CD4-positive, alpha-beta memory T cell (primary cell): ENCODE measurements at regions not wholly inside any gene's neighbourhood (a gene's known extent, or its start where the extent isn't known, plus 50 kb on each side); places are given as distances from the start of the nearest gene placed in this dataset.

Source experiments
- CTCF ChIA-PET: fragments of 350-600 bp; sonication (Branson Sonifier 250); formaldehyde crosslinking; loops from one replicate; lab custom pipeline; 2021; ENCODE audit warnings: inconsistent platforms; ENCODE audit not compliant: partially characterized antibody; lab: Charles Lee
- POLR2A ChIA-PET: fragments of 350-600 bp; sonication (Branson Sonifier 250); formaldehyde crosslinking; loops from one replicate; lab custom pipeline; 2021; ENCODE audit not compliant: partially characterized antibody; lab: Charles Lee
- DNase-seq, 5 donors: peaks; one replicate each; pipeline versions ENCODE4 v3.0.0 to v3.0.0-alpha.2; 2020 to 2022; ENCODE audit warnings: mixed read lengths in 1 of 5
- H3K27ac ChIP-seq: one replicate; pipeline ENCODE4 v1.7.0; 2013; ENCODE audit warnings: low read depth, low read length
- H3K27me3 ChIP-seq: 2 replicates; pipeline ENCODE4 v1.7.0; 2013; ENCODE audit warnings: mild to moderate bottlenecking, low read length, moderate library complexity; ENCODE audit not compliant: insufficient read depth
- H3K36me3 ChIP-seq: 2 replicates; pipeline ENCODE4 v1.7.0; 2013; ENCODE audit warnings: mild to moderate bottlenecking, low read length, moderate library complexity; ENCODE audit not compliant: insufficient read depth
- H3K4me1 ChIP-seq: 2 replicates; pipeline ENCODE4 v1.7.0; 2013; ENCODE audit warnings: mild to moderate bottlenecking, low read length, moderate library complexity; ENCODE audit not compliant: insufficient read depth
- H3K4me3 ChIP-seq, 2 donors: one replicate each; pipeline ENCODE4 v1.7.0; 2013; ENCODE audit warnings: low read length in 2 of 2, mild to moderate bottlenecking in 1 of 2
- H3K9me3 ChIP-seq, 2 donors: one replicate each; pipeline ENCODE4 v1.7.0; 2013; ENCODE audit warnings: low read length in 2 of 2, control low read depth in 1 of 2; ENCODE audit not compliant: control insufficient read depth in 1 of 2
- H3K27ac Mint-ChIP-seq, 7 donors: one replicate each; pipeline ENCODE4 v1.8.0; 2020 to 2021; ENCODE audit warnings: mixed read lengths in 7 of 7, mild to moderate bottlenecking in 6 of 7, inconsistent platforms in 3 of 7, moderate library complexity in 3 of 7
- H3K27me3 Mint-ChIP-seq, 2 donors: one replicate each; pipeline ENCODE4 v1.8.0; 2020 to 2021; ENCODE audit warnings: mixed read lengths in 2 of 2
- H3K36me3 Mint-ChIP-seq, 2 donors: one replicate each; pipeline ENCODE4 v1.8.0; 2020 to 2021; ENCODE audit warnings: mixed read lengths in 2 of 2, inconsistent platforms in 1 of 2, mild to moderate bottlenecking in 1 of 2
- H3K4me1 Mint-ChIP-seq, 4 donors: one replicate each; pipeline ENCODE4 v1.8.0; 2020 to 2021; ENCODE audit warnings: mixed read lengths in 4 of 4, mild to moderate bottlenecking in 1 of 4
- H3K4me3 Mint-ChIP-seq, 8 donors: one replicate each; pipeline ENCODE4 v1.8.0; 2020 to 2021; ENCODE audit warnings: mixed read lengths in 8 of 8, mild to moderate bottlenecking in 7 of 8, moderate library complexity in 6 of 8, inconsistent platforms in 3 of 8
- H3K9me3 Mint-ChIP-seq, 8 donors: one replicate each; pipeline ENCODE4 v1.8.0; 2020 to 2021; ENCODE audit warnings: mixed read lengths in 8 of 8, mild to moderate bottlenecking in 5 of 8, inconsistent platforms in 3 of 8, moderate library complexity in 1 of 8
- intact Hi-C: fragments of 100-400 bp; cut with micrococcal nuclease; formaldehyde crosslinking; loops from one replicate; pipeline ENCODE4 v1.15.1; 2023

DNA sequence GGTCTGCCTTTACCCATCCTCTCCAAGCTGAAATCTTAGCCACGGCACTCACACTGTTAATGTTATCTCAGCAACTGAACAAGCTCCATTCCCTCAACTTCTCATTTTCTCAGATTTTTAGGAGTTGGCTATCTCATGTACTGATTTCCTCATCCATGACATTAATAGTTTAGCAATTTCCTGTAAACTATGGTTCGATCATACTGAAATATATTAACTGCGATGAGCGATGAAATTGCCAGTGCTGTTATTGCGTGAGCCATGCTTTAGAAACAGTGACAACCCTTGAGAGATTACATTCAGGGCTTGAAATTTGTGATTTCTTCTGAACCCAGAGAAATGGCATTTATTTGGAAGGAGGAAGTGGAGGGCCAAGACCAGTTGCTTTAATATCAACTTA, 223.7 kb downstream of the GPAT3 start:
- H3K27me3 ChIP-seq: no peaks in the 10 kb centered on the region
- Mint-ChIP-seq H3K36me3 (no peaks in the 10 kb centered on the region), H3K4me3 (no peak overlapping the region), H3K9me3 (peaks cover 0 to 3% (median 0%) of the 10 kb centered on the region in 8 donors), H3K27me3 (peaks cover 0 to 1% of the 10 kb centered on the region in 2 donors), H3K27ac (no peak overlapping the region), H3K4me1 (no peaks in the 10 kb centered on the region)
- H3K4me3 ChIP-seq: no peak overlapping the region
- ChIA-PET CTCF (no interaction called here), POLR2A (no interaction called here)
- H3K9me3 ChIP-seq: no peaks in the 10 kb centered on the region
- no peak for DNase-seq
- no peaks in the 10 kb centered on the region for H3K36me3 ChIP-seq
- H3K27ac ChIP-seq: no peak overlapping the region
- intact Hi-C loops: no loop called here
- H3K4me1 ChIP-seq: no peaks in the 10 kb centered on the region

DNA sequence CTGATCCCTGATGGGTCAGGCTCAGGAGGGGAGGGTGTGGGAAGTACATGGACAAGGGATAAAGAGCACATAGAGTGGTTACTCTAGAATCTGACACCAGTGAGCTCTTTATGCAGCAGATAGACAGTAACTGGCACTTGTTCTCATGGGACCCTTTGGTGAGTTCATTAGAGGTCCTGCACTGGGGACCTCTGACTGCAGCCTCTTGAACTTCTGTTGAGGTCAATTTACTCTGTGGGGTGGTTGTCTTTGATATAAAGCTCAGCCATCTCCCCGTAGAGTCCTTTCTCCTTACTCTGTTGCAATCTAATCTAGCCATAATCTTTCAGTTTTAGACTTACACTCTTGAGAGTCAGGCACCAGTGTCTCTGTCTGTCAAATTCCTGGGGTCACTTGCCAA, 222.4 kb downstream of the GPAT3 start:
- DNase-seq: no peak
- Histone ChIP-seq H3K9me3 (no peaks in the 10 kb centered on the region), H3K27ac (no peak overlapping the region), H3K27me3 (no peaks in the 10 kb centered on the region), H3K36me3 (no peaks in the 10 kb centered on the region), H3K4me1 (no peaks in the 10 kb centered on the region), H3K4me3 (no peak overlapping the region)
- Mint-ChIP-seq H3K27me3 (peaks cover 0 to 2% of the 10 kb centered on the region in 2 donors), H3K4me3 (no peak overlapping the region), H3K36me3 (no peaks in the 10 kb centered on the region), H3K9me3 (peaks cover 0 to 3% (median 0%) of the 10 kb centered on the region in 8 donors), H3K27ac (no peak overlapping the region), H3K4me1 (no peaks in the 10 kb centered on the region)
- ChIA-PET CTCF (no interaction called here), POLR2A (no interaction called here)
- intact Hi-C loops: no loop called here

DNA sequence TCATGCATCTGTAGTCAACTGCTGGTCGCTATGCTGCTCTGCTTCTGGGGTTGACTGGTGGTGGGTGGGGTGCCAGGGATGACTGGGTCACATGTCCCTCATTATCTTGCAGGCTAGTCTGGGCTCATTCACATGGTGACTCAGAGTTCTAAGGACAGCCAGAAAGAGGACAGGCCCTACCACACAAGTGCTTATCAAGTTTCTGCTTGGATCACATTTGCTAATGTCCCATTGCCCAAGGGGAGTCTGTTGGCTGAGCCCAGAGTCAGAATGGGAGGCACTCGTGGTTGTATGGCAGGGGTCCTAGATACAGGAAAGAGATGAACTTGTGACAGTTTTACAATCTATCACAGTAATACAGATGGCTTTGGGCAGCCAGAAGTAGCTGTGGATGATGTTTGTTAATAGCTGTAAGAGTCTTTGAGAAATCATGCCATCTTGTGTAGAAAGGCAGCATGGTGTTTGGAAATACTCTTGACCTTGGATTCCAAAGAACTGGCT, 221.3 kb downstream of the GPAT3 start:
- no peak overlapping the region for H3K27ac ChIP-seq
- no peaks in the 10 kb centered on the region for H3K9me3 ChIP-seq
- H3K36me3 ChIP-seq: no peaks in the 10 kb centered on the region
- intact Hi-C loops: no loop called here
- H3K4me1 ChIP-seq: no peaks in the 10 kb centered on the region
- H3K9me3 Mint-ChIP-seq: peaks cover 0 to 3% (median 0%) of the 10 kb centered on the region in 8 donors
- no peak overlapping the region for H3K4me3 Mint-ChIP-seq
- no peaks in the 10 kb centered on the region for H3K4me1 Mint-ChIP-seq
- ChIA-PET POLR2A (no interaction called here), CTCF (no interaction called here)
- no peak overlapping the region for H3K27ac Mint-ChIP-seq
- H3K27me3 Mint-ChIP-seq: peaks cover 2% of the 10 kb centered on the region in 2 donors
- H3K4me3 ChIP-seq: no peak overlapping the region
- no peaks in the 10 kb centered on the region for H3K27me3 ChIP-seq
- no peaks in the 10 kb centered on the region for H3K36me3 Mint-ChIP-seq
- DNase-seq: no peak

DNA sequence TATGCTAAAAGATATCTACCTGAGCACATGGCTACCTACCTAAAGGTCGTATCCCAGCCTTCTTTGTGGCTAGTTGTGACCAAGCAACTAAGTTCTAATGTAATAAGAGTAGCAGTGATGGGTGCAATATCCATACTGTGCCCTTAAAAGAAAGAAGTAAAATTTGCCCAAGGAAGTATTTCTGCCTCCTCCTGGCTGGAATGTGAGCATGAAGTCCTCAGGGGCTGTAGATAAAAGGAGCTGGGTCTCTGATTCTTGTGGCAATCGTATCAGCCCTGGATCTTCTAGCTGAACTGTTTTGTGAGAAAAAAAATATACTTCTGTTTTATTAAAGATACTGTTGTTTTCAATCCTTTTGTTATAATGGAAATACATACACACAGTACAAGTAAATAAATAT, 217.4 kb downstream of the GPAT3 start:
- Mint-ChIP-seq H3K4me3 (no peak overlapping the region), H3K9me3 (peaks cover 0 to 3% (median 0%) of the 10 kb centered on the region in 8 donors), H3K27ac (no peak overlapping the region), H3K27me3 (peaks cover 1 to 7% of the 10 kb centered on the region in 2 donors), H3K4me1 (no peaks in the 10 kb centered on the region), H3K36me3 (no peaks in the 10 kb centered on the region)
- Histone ChIP-seq H3K4me3 (no peak overlapping the region), H3K9me3 (no peaks in the 10 kb centered on the region), H3K36me3 (no peaks in the 10 kb centered on the region), H3K4me1 (no peaks in the 10 kb centered on the region), H3K27me3 (no peaks in the 10 kb centered on the region), H3K27ac (no peak overlapping the region)
- intact Hi-C loops: no loop called here
- no peak for DNase-seq
- ChIA-PET POLR2A (no interaction called here), CTCF (no interaction called here)

DNA sequence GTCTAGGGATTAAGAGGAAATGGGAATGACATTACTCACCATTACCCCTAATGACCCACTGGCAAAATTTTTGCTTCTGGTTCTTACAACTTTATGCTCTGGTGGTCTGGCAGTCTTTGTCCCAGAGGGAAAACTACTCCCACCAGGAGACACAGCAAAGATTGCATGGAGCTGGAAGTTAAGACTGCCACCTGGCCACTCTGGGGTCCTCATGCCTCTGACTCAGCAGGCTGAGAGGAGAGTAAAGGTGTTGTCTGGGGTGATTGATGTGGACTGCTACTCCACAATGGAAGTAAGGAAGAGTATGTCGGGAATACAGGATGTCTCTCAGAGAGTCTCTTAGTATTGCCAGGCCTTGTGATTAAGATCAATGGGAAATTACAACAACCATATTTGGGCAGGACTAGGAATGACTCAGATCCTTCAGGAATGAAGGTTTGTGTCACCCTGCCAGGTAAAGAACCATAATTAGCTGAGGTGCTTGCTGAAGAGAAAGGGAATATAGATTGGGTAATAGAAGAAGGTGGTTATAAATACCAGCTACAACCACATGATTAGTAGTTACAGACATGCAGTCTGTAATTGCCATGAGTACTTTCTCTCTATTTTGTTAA, 215.5 kb downstream of the GPAT3 start:
- H3K27ac Mint-ChIP-seq: no peak overlapping the region
- Histone ChIP-seq H3K9me3 (no peaks in the 10 kb centered on the region), H3K27ac (no peak overlapping the region), H3K27me3 (no peaks in the 10 kb centered on the region), H3K4me1 (no peaks in the 10 kb centered on the region), H3K36me3 (no peaks in the 10 kb centered on the region), H3K4me3 (no peak overlapping the region)
- H3K4me1 Mint-ChIP-seq: no peaks in the 10 kb centered on the region
- DNase-seq: no peak
- no peaks in the 10 kb centered on the region for H3K36me3 Mint-ChIP-seq
- H3K4me3 Mint-ChIP-seq: no peak overlapping the region
- H3K27me3 Mint-ChIP-seq: peaks cover 1 to 7% of the 10 kb centered on the region in 2 donors
- ChIA-PET CTCF (no interaction called here), POLR2A (no interaction called here)
- intact Hi-C loops: no loop called here
- peaks cover 0 to 3% (median 0%) of the 10 kb centered on the region in 8 donors for H3K9me3 Mint-ChIP-seq

DNA sequence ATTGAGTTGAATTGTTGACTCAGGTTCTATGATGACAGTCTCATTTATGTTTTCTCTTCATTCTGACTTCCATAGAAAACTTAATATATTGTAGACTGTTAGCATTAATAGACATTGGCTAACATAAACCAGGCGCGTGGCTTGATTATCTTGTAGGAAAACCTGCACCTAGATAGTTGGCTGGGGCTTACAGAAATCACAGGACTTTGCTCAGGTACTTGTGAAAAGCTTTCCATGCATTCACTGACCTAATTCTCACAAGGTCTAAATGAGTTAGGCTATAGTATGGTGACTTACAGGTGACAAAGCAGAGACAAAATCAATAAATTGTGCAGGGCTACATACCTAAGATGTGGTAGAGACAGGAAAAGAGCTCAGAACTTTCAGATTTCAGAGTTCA, 212.8 kb downstream of the GPAT3 start:
- H3K4me1 Mint-ChIP-seq: no peaks in the 10 kb centered on the region
- Histone ChIP-seq H3K27ac (no peak overlapping the region), H3K36me3 (no peaks in the 10 kb centered on the region), H3K27me3 (no peaks in the 10 kb centered on the region), H3K4me1 (no peaks in the 10 kb centered on the region), H3K9me3 (no peaks in the 10 kb centered on the region), H3K4me3 (no peak overlapping the region)
- H3K27me3 Mint-ChIP-seq: peaks cover 3 to 8% of the 10 kb centered on the region in 2 donors
- no peak for DNase-seq
- no peaks in the 10 kb centered on the region for H3K9me3 Mint-ChIP-seq
- H3K4me3 Mint-ChIP-seq: no peak overlapping the region
- ChIA-PET POLR2A (no interaction called here), CTCF (no interaction called here)
- H3K36me3 Mint-ChIP-seq: no peaks in the 10 kb centered on the region
- intact Hi-C loops: no loop called here
- no peak overlapping the region for H3K27ac Mint-ChIP-seq

DNA sequence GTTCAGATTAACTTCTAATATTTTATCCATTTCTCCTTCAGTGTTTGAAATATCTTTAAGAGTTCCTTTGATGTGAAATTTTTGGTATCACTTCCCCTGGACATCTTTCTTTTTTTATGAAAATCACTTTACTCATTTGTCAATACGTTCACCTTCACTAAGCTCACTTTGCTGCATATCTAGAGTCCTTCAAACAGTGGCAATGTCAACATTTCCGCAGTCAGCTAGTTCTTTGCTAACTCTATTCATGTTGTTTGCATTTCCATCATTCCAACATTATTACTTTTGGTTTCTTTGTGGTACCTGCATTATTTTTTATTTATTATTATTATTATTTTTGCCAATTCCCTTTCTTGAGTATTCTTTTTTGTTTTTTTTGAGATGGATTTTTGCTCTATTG, 203.0 kb downstream of the GPAT3 start:
- no peak overlapping the region for H3K27ac ChIP-seq
- no peak for DNase-seq
- ChIA-PET POLR2A (no interaction called here), CTCF (no interaction called here)
- Mint-ChIP-seq H3K27me3 (peaks cover 3 to 8% of the 10 kb centered on the region in 2 donors), H3K27ac (no peak overlapping the region), H3K9me3 (no peaks in the 10 kb centered on the region), H3K36me3 (no peaks in the 10 kb centered on the region), H3K4me1 (no peaks in the 10 kb centered on the region), H3K4me3 (no peak overlapping the region)
- no peaks in the 10 kb centered on the region for H3K27me3 ChIP-seq
- no peaks in the 10 kb centered on the region for H3K36me3 ChIP-seq
- H3K4me3 ChIP-seq: no peak overlapping the region
- no peaks in the 10 kb centered on the region for H3K9me3 ChIP-seq
- no peaks in the 10 kb centered on the region for H3K4me1 ChIP-seq
- intact Hi-C loops: no loop called here
